ENCODE measurements at regions not wholly inside any gene's neighbourhood (a gene's known extent, or its start where the extent isn't known, plus 50 kb on each side); places are given as distances from the start of the nearest gene placed in this dataset.

DNA sequence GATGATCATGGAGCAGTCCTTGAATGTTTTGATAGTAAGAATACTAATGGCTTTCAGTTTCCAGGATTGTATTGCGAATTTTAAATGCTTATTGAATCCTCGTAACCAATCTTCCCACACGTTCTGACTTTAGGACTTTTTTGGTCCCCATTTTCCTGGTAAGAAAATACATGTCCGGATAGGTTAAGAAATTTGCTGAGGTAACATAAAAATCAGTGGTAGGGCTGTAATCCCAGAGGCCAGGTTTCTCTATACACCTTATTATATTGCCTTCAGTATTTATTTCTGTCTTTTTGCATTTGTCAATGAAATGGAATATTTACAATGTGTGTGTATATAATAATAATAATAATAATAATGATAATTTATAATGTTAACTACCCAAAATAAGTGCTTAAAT is 603.2 kb downstream of the TMEM182 start:
- Histone ChIP-seq H3K18ac (ENCODE audit: insufficient read length, low read depth, low read length) (no peak overlapping the region), H2BK15ac (ENCODE audit: low read depth, low read length) (no peak overlapping the region), H3K23me2 (ENCODE audit: insufficient read length, low read depth, low read length, poor library complexity, severe bottlenecking) (no peaks in the 10 kb centered on the region), H2BK120ac (ENCODE audit: low read depth, low read length, poor library complexity, severe bottlenecking) (no peak overlapping the region), H3K79me1 (ENCODE audit: insufficient read depth, low read depth, low read length, poor library complexity, severe bottlenecking) (no peaks in the 10 kb centered on the region), H2AFZ (ENCODE audit: low read length) (no peak overlapping the region), H3K23ac (ENCODE audit: insufficient read length, low read depth, low read length) (no peak overlapping the region), H3T11ph (ENCODE audit: low read length) (no peak overlapping the region), H3K27ac (ENCODE audit: insufficient read length, low read depth, low read length) (no peak overlapping the region), H4K91ac (ENCODE audit: insufficient read length, low read depth, low read length) (no peak overlapping the region), H2AK5ac (ENCODE audit: insufficient read length, low read length) (no peak overlapping the region), H2BK20ac (ENCODE audit: low read depth, low read length, poor library complexity, severe bottlenecking) (no peak overlapping the region), H3K9me3 (ENCODE audit: control insufficient read depth, low read depth, low read length) (no peaks in the 10 kb centered on the region), H3K27me3 (ENCODE audit: insufficient read depth, low read length) (no peaks in the 10 kb centered on the region), H4K8ac (replicated peaks; ENCODE audit: insufficient read length, low read depth, low read length) (no peak overlapping the region), H2BK12ac (ENCODE audit: insufficient read length, low read depth, low read length) (no peak overlapping the region), H3K4me1 (ENCODE audit: insufficient read depth, low read length) (no peaks in the 10 kb centered on the region; the same call in 1 of the 2 replicates), H3K79me2 (ENCODE audit: insufficient read depth, low read length) (no peaks in the 10 kb centered on the region), H2BK5ac (ENCODE audit: insufficient read length, low read length) (no peak overlapping the region), H3K9ac (ENCODE audit: extremely low read depth, insufficient read length, low read length) (no peak overlapping the region), H3K14ac (ENCODE audit: insufficient read depth, low read length) (no peak overlapping the region), H3K56ac (ENCODE audit: insufficient read length, low read depth, low read length) (no peak overlapping the region), H4K20me1 (ENCODE audit: control insufficient read depth, insufficient read depth, insufficient read length) (no peaks in the 10 kb centered on the region), H3K4me2 (ENCODE audit: insufficient read depth, insufficient read length, low read length) (no peak overlapping the region), H3K4ac (ENCODE audit: low read depth, low read length) (no peak overlapping the region), H4K5ac (ENCODE audit: insufficient read length, low read depth, low read length) (no peak overlapping the region)
- H3K9me3 Mint-ChIP-seq, result peaks cover 3 to 5% of the 10 kb centered on the region in 2 experiments; a peak in 2 of 5 replicates
- DNase-seq, result no peak
- peaks cover 3 to 9% of the 10 kb centered on the region in 2 experiments; a peak in 3 of 4 replicates for H3K4me1 Mint-ChIP-seq
- no CpG with 5 or more reads among the region's 4 CpGs for WGBS (ENCODE audit: extremely low coverage, insufficient read length, low lambda C conversion rate)
- no peaks in the 10 kb centered on the region for H3K27me3 Mint-ChIP-seq (ENCODE audit: low read depth)
- no peak overlapping the region for H3K27ac Mint-ChIP-seq
- peaks cover 0 to 8% (median 5%) of the 10 kb centered on the region in 3 experiments; a peak in 4 of 7 replicates for H3K36me3 Mint-ChIP-seq (ENCODE audit: insufficient read depth in 1 of 3, low read depth in 3 of 3)
- TF ChIP-seq, protein P1, sequence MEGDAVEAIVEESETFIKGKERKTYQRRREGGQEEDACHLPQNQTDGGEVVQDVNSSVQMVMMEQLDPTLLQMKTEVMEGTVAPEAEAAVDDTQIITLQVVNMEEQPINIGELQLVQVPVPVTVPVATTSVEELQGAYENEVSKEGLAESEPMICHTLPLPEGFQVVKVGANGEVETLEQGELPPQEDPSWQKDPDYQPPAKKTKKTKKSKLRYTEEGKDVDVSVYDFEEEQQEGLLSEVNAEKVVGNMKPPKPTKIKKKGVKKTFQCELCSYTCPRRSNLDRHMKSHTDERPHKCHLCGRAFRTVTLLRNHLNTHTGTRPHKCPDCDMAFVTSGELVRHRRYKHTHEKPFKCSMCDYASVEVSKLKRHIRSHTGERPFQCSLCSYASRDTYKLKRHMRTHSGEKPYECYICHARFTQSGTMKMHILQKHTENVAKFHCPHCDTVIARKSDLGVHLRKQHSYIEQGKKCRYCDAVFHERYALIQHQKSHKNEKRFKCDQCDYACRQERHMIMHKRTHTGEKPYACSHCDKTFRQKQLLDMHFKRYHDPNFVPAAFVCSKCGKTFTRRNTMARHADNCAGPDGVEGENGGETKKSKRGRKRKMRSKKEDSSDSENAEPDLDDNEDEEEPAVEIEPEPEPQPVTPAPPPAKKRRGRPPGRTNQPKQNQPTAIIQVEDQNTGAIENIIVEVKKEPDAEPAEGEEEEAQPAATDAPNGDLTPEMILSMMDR (conservative IDR thresholded peaks at IDR 0.05), result no peak
- no peak overlapping the region for H3K4me3 Mint-ChIP-seq
